ENCODE measurements at regions not wholly inside any gene's neighbourhood (a gene's known extent, or its start where the extent isn't known, plus 50 kb on each side); places are given as distances from the start of the nearest gene placed in this dataset.
"Not testable (repeated sequence)": the region's sequence is repeated elsewhere in the genome, so short reads cannot be mapped to it uniquely, and the experiment has no call there.

GRCh38 chr6:84912472-84913322, 148.3 kb upstream of the TBX18 start:
- no peak for DNase-seq

GRCh38 chr6:84910906-84911607, 146.7 kb upstream of the TBX18 start:
- no peak for DNase-seq

GRCh38 chr6:84908304-84908904, 144.0 kb upstream of the TBX18 start:
- DNase-seq, result no peak

- DNase-seq, result no peak
These were observed 142.1 kb upstream of the TBX18 start for GRCh38 chr6:84906514-84906913.

- no peak for DNase-seq
These were observed 141.4 kb upstream of the TBX18 start for GRCh38 chr6:84905823-84906222.

GRCh38 chr6:84902354-84902928, 138.0 kb upstream of the TBX18 start:
- DNase-seq, result no peak

GRCh38 chr6:84897988-84898594, 133.7 kb upstream of the TBX18 start:
- DNase-seq, result no peak

GRCh38 chr6:84897011-84897410, 132.6 kb upstream of the TBX18 start:
- no peak for DNase-seq

GRCh38 chr6:84892671-84893070, 128.3 kb upstream of the TBX18 start:
- no peak for DNase-seq

- DNase-seq, result no peak
These were observed 118.7 kb upstream of the TBX18 start for GRCh38 chr6:84882768-84883766.

- not testable (repeated sequence) for DNase-seq
These were observed 115.0 kb upstream of the TBX18 start for GRCh38 chr6:84879385-84879784.

- no peak for DNase-seq
These were observed 113.3 kb upstream of the TBX18 start for GRCh38 chr6:84877515-84878210.

- no peak for DNase-seq
These were observed 112.5 kb upstream of the TBX18 start for GRCh38 chr6:84876723-84877514.

- DNase-seq, result no peak
These were observed 108.8 kb upstream of the TBX18 start for GRCh38 chr6:84872996-84873723.

- no peak for DNase-seq
These were observed 107.5 kb upstream of the TBX18 start for GRCh38 chr6:84871925-84872324.

- no peak for DNase-seq
These were observed 106.3 kb upstream of the TBX18 start for GRCh38 chr6:84870672-84871071.

- DNase-seq, result no peak
These were observed 103.8 kb upstream of the TBX18 start for GRCh38 chr6:84868149-84868548.

- DNase-seq, result no peak
These were observed 103.1 kb upstream of the TBX18 start for GRCh38 chr6:84867521-84867920.

GRCh38 chr6:84866715-84867114, 102.3 kb upstream of the TBX18 start:
- DNase-seq, result no peak

- DNase-seq, result not testable (repeated sequence)
These were observed 101.0 kb upstream of the TBX18 start for GRCh38 chr6:84865372-84865771.

Measured in activated CD4-positive, alpha-beta T cell treated with anti-CD3 and anti-CD28 coated beads, Interleukin-2, amount 50 U/mL, for 4 hours (primary cell).